Stomach smooth muscle (tissue), 2 donors: ENCODE measurements at regions not wholly inside any gene's neighbourhood (a gene's known extent, or its start where the extent isn't known, plus 50 kb on each side); places are given as distances from the start of the nearest gene placed in this dataset.
"Not testable (repeated sequence)": the region's sequence is repeated elsewhere in the genome, so short reads cannot be mapped to it uniquely, and the experiment has no call there.

Experiments used
- H3K27ac ChIP-seq: one replicate; pipeline ENCODE4 v1.7.0; 2013; ENCODE audit warnings: mild to moderate bottlenecking, low read length, inconsistent platforms
- H3K27me3 ChIP-seq, 2 donors: one replicate each; pipeline ENCODE4 v1.7.0; 2013; ENCODE audit warnings: low read length in 2 of 2; ENCODE audit not compliant: insufficient read depth in 2 of 2, control insufficient read depth in 1 of 2
- H3K36me3 ChIP-seq, 2 donors: one replicate each; pipeline ENCODE4 v1.7.0; 2013; ENCODE audit warnings: low read length in 2 of 2; ENCODE audit not compliant: control insufficient read depth in 2 of 2, insufficient read depth in 2 of 2
- H3K4me1 ChIP-seq: one replicate; pipeline ENCODE4 v1.7.0; 2013; ENCODE audit warnings: low read length; ENCODE audit not compliant: control insufficient read depth, insufficient read depth
- H3K4me3 ChIP-seq, 2 donors: one replicate each; pipeline ENCODE4 v1.7.0; 2013; ENCODE audit warnings: low read length in 2 of 2
- H3K9ac ChIP-seq, 2 donors: one replicate each; pipeline ENCODE4 v1.7.0; 2013; ENCODE audit warnings: low read length in 2 of 2, mild to moderate bottlenecking in 1 of 2
- H3K9me3 ChIP-seq, 2 donors: one replicate each; pipeline ENCODE4 v1.7.0; 2013; ENCODE audit warnings: low read length in 2 of 2; ENCODE audit not compliant: control insufficient read depth in 2 of 2
- donor health status: healthy.
- donor health status: Pancreatic carcinoma.

DNA sequence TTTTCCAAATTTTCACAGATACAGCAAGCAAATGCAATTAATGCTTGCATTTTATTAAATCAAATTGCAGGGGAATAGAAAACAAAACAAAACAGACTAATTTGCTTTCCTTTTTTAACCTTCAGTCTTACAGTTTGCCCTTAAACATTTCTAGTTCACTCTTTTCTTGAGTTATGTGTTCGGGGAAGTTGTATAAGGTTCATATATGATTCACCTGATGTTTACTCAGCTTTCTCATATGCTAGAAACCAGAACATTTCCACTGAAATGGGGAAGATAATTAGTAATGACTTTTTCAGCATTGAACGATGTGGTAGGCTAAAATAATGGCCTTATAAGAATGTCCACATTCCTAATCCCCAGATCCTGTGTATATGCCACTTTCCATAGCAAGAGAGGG, 176.2 kb upstream of the NBPF9 start:
- H3K27me3 ChIP-seq, H3K9ac ChIP-seq, H3K4me3 ChIP-seq, H3K27ac ChIP-seq, H3K36me3 ChIP-seq, H3K9me3 ChIP-seq, H3K4me1 ChIP-seq: not testable (repeated sequence)

DNA sequence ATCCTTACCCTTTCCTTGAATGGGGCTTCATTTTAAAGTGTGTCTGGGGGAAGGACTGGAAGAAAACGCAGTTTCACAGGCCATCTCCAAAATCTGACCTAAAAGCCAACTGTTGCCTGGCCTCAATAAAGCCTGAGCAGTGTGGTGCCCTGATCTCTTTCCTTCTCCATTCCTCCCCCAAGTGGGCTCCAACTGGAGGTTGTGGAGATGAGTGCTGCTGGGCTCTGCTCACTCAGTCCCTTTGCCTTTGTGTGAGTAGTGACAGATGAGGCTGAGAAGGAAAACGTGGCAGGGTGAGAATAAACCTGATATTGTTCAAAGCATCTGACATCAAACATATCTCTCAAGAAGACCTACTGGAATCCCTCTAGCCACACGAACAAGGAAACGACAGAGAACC, 181.4 kb upstream of the NBPF9 start:
- not testable (repeated sequence) for H3K27ac ChIP-seq, H3K27me3 ChIP-seq, H3K4me1 ChIP-seq, H3K4me3 ChIP-seq, H3K36me3 ChIP-seq, H3K9me3 ChIP-seq, H3K9ac ChIP-seq

DNA sequence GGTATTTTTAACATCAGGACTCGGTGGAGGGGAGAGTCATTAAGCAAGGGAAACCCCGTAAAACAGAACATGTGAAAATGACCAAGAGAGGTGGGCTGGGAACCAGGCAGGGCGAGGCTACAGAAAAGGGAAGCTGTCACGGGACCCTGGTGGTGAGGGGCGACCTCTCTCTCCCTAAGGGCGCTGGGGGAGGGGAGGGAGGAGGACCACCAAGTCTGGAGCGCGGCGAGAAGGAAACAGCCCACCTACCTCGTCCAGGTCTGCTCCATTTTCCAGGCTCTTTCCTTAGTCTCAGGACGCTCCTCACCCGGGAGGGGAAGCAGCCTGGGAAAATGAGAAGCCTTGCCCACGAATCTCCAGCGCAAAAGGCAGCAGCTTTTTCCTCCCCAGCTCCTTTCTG, 181.9 kb upstream of the NBPF9 start:
- not testable (repeated sequence) for H3K36me3 ChIP-seq, H3K27me3 ChIP-seq, H3K27ac ChIP-seq, H3K4me1 ChIP-seq, H3K9me3 ChIP-seq, H3K4me3 ChIP-seq, H3K9ac ChIP-seq

DNA sequence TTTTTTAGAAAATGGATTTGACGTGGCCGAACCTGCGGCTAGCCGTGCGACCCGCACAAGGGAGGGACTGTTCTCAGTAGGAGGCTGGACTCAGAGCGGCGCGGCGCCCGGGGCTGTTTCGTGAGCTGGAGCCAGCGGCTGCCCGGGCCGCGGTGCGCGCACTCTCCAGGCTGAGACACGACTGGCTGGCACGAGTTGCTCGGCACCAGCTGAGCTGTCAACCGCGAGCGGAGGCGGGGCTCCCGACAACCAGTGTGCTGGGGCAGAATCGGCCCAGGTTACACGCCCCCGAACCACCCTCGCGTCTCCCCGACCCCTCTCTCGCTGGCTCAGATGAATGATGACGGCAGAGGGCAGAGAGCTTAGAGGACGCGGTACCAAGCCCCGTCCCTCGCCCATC, 182.3 kb upstream of the NBPF9 start:
- H3K36me3 ChIP-seq, H3K9ac ChIP-seq, H3K4me3 ChIP-seq, H3K9me3 ChIP-seq, H3K4me1 ChIP-seq, H3K27ac ChIP-seq, H3K27me3 ChIP-seq: not testable (repeated sequence)

DNA sequence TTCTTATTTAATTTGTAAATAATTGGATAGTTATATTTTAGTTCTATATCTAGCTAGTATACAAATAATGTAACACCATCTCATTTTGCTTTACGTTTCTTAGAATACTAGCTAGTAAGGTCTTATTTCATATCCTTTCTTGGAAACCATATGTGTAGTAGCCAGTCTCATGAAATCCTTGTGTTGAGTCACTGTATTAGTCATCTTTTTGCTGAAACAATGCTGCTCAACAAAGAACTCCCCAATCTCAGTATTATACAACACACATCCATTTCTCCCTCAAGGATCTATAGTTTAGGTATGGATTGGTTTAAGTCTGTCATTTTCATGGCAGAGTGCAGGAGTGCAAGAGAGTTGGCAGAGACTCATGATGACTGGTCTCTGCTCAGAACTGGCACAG, 185.2 kb upstream of the NBPF9 start:
- not testable (repeated sequence) for H3K9me3 ChIP-seq, H3K9ac ChIP-seq

DNA sequence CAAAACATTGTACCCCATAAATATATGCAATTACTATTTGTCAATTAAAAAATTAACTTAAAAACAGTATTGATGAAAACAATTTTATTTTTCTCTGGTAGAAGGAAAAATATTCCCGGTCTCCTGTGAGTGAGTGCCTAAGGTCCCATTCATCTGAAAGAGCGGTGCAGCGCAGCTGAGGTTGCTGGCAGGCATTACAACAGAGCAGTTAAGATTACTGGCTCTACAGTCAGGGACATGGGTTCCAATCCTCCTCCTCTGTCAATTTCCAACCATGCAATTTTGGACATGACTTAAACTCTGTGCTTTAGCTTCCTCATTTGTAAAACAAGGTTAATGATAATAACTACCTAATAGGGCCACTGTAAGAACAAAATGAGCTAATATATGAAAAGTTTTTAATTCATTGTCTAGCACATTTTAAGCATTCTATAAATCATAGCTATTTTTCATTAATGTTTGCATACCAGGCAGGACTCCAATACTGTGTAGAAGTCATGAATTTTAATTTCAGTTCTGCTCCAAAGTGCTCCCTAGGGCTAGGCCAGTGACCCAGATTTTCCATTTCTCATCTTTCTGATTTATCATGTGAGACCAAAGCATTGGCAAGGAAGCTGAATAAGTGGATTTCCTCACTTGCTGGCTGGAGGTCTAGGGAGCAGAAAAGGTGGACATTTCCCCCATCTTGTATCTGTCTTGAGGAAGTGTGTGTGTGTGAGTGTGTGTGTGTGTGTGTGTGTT, 174.2 kb upstream of the NBPF19 start:
- H3K27ac ChIP-seq, H3K9ac ChIP-seq, H3K27me3 ChIP-seq, H3K4me1 ChIP-seq, H3K36me3 ChIP-seq, H3K4me3 ChIP-seq, H3K9me3 ChIP-seq: not testable (repeated sequence)

More for the DNA sequence above, 185.2 kb upstream of the NBPF9 start:
- H3K4me1 ChIP-seq, H3K4me3 ChIP-seq, H3K27ac ChIP-seq, H3K27me3 ChIP-seq, H3K36me3 ChIP-seq: not testable (repeated sequence)

DNA sequence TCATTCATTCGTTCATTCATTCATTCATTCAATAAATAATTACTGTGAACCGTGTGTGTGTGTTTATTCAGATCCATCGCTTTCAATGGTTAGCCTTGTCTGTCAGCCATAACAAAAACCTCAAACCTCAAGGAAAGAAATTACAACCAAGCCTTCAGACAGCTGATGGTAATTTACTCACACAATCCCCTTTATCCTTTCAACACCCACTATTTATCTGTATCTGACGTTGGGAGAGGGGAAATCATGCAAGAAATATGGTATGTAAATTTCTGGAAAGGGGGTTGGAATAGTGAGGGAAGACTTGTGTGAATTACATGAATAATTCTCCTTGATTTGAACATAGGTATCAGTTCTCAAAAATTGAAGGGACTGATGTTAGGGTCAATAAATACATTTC, 173.6 kb upstream of the NBPF19 start:
- not testable (repeated sequence) for H3K27ac ChIP-seq, H3K4me3 ChIP-seq, H3K4me1 ChIP-seq, H3K27me3 ChIP-seq, H3K9me3 ChIP-seq, H3K36me3 ChIP-seq, H3K9ac ChIP-seq

DNA sequence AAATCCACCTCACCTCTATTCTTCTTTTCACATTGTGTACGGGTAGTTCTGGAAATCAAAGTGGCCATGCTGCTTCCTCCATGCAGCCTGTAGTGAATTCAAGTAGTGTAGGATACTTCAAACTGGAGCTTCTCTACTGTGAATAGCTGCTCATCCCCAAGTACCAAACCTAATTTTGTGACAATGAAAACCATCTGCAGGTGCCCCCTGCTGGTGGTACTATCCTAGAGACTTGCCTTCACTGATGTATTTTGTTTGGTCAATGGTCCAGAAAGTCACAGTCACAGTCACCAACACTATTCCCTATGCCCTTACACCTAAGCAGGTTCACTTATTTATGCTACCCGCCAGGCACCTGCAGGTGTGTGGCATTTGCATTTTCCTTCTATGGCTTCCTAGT, 170.0 kb upstream of the NBPF19 start:
- H3K9me3 ChIP-seq: not testable (repeated sequence)

DNA sequence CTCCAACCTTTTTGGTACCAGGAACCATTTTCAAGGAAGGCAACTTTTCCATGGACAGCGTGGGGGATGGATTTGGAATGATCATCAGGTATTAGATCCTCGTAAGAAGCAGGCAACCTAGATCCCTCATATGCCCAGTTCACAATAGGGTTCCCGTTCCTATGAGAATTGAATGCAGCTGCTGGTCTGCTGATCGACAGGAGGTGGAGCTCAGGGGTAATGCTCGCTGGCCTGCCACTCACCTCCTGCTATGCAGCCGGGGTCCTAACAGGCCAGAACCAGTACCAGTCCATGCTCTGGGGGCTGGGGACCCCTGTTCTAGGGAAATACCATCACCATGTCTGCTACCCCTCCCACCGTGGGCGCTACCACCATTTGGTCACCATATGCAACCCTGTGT, 167.2 kb upstream of the NBPF19 start:
- not testable (repeated sequence) for H3K36me3 ChIP-seq, H3K4me3 ChIP-seq, H3K27ac ChIP-seq, H3K4me1 ChIP-seq, H3K9me3 ChIP-seq, H3K27me3 ChIP-seq, H3K9ac ChIP-seq

More for the DNA sequence above, 170.0 kb upstream of the NBPF19 start:
- not testable (repeated sequence) for H3K9ac ChIP-seq, H3K4me1 ChIP-seq, H3K27me3 ChIP-seq, H3K4me3 ChIP-seq, H3K36me3 ChIP-seq, H3K27ac ChIP-seq

DNA sequence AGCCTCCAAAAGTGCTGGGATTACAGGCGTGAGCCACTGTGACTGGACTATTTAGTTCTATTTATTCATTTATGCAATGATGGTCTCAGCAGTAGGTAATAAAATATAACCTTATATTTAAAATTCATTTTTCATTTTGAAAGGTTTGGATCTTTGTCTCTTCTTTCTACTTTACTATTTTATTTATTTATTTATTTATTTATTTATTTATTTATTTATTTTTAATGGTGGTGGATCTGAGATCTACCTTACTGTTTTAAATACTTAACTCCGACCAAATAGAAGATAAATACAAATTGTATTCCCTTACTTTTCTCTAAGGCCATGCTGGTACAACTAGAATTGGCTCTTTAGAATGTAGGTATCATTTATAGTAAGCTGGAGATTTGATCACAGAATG, 159.9 kb upstream of the NBPF19 start:
- H3K9me3 ChIP-seq: not testable (repeated sequence)

DNA sequence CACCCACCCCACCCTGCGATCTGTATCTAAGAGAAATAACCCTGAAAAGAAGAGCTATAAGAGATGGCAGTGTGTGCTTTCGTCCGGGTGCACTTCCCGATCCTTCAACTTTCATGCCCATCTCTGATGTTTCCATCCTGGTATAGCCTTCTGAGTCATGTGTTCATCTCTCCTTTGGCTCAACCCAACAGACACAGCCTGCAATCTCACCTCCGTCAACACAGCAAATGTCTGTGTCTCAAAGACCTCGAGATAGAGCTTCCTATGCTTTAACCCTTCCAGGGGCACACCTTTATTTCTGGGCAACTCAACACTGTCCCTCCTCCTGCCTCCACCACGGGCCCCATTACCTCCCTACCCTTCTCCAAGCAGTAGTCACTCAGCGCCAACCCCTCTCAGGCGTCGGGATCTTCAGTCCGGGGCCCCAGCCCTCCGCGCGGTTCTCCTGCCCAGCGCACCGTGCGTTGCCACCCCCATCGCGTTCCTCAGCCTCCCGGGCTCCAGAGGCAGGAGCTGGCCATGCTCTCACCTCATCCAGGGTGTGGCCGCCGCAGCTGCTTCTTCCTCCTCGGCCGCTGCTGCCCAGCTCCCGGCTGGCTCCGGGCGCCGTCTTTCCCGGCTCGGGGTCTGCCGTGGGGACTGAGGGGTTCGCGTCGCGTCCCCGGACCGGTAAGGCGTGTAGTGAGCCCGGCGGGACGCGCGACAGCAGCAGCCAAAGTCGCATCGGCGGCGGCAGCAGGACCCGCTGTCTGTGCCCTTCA, 153.7 kb upstream of the NBPF19 start:
- not testable (repeated sequence) for H3K4me1 ChIP-seq, H3K27me3 ChIP-seq, H3K4me3 ChIP-seq, H3K9ac ChIP-seq, H3K27ac ChIP-seq, H3K36me3 ChIP-seq, H3K9me3 ChIP-seq

More for the DNA sequence above, 159.9 kb upstream of the NBPF19 start:
- H3K27ac ChIP-seq, H3K4me3 ChIP-seq, H3K4me1 ChIP-seq, H3K36me3 ChIP-seq, H3K9ac ChIP-seq, H3K27me3 ChIP-seq: not testable (repeated sequence)
